T-helper 1 cell treated with Interleukin-12 subunit alpha and Interleukin-12 subunit beta and Interleukin-4 antibody, amounts not matched to agents 30 ng/mL and 1 ng/mL, for 36 hours (primary cell): ENCODE measurements at regions not wholly inside any gene's neighbourhood (a gene's known extent, or its start where the extent isn't known, plus 50 kb on each side); places are given as distances from the start of the nearest gene placed in this dataset.
"Not testable (repeated sequence)": the region's sequence is repeated elsewhere in the genome, so short reads cannot be mapped to it uniquely, and the experiment has no call there.

Experiments
- intact Hi-C: fragments of 100-400 bp; cut with micrococcal nuclease; formaldehyde crosslinking; loops from one replicate; pipeline ENCODE4 v1.15.1; 2024

DNA sequence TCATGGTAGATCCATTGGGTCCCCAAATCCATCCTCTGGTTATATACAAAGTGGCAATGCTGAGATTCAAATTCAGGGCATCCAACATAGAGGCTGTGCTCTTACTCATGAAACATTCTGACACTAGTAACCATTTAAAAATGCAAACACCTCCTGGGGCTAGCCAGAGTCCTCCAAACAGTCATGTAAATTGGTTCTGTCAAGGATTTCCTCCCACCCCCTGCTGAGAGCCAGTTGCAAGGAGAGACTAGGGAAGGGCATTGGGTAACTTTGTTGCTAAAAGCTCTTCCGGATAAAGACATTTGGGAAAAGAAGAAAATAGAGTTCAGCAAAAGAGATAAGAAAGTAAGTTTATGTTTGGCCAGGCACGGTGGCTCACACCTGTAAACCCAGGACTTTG lies 58.3 kb downstream of the ART5 start:
- intact Hi-C loops, result loop anchor here (5.0 kb wide), 1 partner anchor 224 kb away; the partner anchor contains the start of gene PGAP2

DNA sequence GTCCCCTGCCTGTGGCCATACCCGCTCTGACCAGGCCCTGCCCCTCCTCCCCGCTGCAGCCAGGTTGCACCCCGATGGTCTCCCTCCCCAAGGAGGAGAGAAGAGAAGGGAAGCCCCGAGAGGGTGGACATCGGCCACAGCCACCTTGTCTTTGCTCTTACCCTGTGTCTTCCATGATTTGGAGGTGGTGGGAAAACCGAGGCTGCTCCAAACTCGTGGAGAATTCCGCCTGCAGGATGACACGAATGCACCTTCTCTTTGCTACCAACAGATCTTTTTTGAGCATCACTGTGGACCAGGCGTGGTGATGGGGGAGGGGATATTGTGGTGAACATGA lies 60.4 kb downstream of the ART5 start:
- intact Hi-C loops, result loop anchor here (5.0 kb wide), 1 partner anchor 226 kb away; the partner anchor contains the start of gene PGAP2

- intact Hi-C loops, result loop anchor here (5.0 kb wide), 1 partner anchor 227 kb away; the partner anchor contains the start of gene PGAP2
These were observed 61.1 kb downstream of the ART5 start for GRCh38 chr11:3580487-3581388.

DNA sequence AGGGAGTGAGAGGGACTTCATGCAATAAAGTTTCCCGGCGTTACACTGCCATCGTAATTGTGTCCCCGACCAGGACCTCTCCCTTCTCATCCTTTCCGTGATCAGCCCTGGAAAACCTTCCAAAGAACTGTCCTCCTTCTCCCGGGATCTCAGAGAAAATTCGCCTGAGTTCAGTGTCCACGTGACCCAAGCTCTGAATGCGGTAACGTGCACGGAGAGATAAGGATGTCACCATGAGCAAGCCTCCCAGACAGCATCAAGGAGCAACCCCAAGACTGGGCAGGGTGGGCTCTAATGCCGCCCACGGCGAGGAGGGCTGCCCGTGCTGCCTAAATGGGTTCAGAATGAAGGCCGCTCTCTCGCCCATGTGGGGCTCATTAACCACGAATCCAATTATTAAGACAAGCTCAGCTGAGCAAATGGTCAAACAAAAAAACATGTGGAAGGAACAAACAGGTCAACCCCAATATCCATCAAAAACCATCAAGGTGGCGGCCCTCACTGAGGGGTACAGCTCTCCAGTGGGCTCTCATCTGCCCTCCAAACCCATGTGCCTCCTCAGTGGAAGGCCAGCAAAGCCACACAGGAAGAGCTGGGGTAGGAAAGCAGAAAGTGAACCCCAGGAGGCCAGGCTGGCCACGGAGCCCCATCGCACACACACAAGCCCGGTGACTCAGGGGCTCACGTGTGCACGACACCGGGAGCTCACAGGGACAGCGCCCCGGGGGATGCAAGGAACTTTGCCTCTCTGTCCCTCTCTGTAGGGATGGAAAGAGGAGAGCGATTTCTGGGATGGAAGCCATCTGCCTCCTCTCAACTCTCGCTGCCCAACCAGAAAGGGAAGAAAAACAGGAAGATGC lies 62.0 kb downstream of the ART5 start:
- intact Hi-C loops, result loop anchor here (5.0 kb wide), 1 partner anchor 227 kb away; the partner anchor contains the start of gene PGAP2

- intact Hi-C loops, result not testable (repeated sequence)
These were observed 65.7 kb downstream of the ART5 start for GRCh38 chr11:3576066-3576604.

- intact Hi-C loops, result not testable (repeated sequence)
These were observed 68.7 kb downstream of the ART5 start for GRCh38 chr11:3572976-3573647.

GRCh38 chr11:3571752-3572151 lies 70.0 kb downstream of the ART5 start:
- intact Hi-C loops, result not testable (repeated sequence)

GRCh38 chr11:3565838-3566237 lies 76.0 kb downstream of the ART5 start:
- intact Hi-C loops, result not testable (repeated sequence)

- intact Hi-C loops, result not testable (repeated sequence)
These were observed 77.4 kb downstream of the ART5 start for GRCh38 chr11:3564383-3564782.

- intact Hi-C loops, result not testable (repeated sequence)
These were observed 87.2 kb downstream of the ART5 start for GRCh38 chr11:3554621-3555020.

DNA sequence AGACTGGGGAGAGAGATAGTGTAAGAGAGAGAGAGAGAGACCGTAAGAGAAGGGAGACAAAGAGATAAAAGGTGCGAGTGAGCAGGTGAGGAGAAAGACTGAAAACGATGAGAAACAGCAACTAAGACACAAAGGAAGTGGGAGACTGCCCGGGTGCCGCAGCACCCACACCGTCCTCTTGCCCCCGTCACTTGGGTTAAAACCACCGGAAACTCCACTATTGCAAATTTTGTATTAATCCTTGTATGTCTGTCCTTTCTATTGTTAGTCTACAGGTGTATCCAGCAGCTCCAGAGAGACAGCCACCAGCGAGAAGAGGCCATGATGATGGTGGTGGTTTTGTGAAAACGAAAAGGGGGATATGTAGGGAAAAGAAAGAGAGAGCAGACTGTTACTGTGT lies 96.8 kb downstream of the ART5 start:
- intact Hi-C loops, result not testable (repeated sequence)

DNA sequence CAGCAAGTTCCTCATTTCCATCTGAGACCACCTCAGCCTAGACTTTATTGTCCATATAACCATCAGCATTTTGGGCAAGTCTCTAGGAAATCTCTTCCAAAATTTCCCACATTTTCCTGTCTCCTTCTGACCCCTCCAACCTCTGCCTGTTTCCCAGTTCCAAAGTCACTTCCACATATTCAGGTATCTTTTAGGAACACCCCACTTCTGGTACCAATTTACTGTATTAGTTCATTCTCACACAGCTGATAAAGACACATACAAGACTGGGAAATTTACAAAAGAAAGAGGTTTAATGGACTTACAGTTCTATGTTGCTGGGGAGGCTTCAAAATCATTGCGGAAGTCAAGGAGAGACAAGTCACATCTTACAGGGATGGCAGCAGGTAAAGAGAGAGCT lies 103.6 kb downstream of the ART5 start:
- intact Hi-C loops, result not testable (repeated sequence)

GRCh38 chr11:3537254-3537653 lies 104.5 kb downstream of the ART5 start:
- intact Hi-C loops, result not testable (repeated sequence)

GRCh38 chr11:3532958-3533357 lies 108.8 kb downstream of the ART5 start:
- intact Hi-C loops, result not testable (repeated sequence)

DNA sequence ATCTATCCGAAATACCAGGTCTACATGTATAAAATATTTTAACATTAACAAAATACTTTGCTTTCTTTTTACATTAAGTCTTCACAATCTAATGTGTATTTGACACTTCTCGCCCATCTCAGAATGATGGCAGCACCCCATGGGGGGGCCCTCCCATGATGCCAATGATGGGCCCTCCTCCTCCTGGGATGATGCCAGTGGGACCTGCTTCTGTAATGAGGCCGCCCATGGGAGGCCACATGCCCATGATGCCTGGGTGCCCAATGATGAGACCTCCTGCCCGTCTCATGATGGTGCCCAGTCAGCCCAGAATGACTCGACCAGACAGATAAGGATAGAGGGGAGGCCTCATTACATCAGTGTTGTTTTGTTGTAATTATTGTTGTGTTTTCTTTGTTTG lies 110.5 kb downstream of the ART5 start:
- intact Hi-C loops, result not testable (repeated sequence)

DNA sequence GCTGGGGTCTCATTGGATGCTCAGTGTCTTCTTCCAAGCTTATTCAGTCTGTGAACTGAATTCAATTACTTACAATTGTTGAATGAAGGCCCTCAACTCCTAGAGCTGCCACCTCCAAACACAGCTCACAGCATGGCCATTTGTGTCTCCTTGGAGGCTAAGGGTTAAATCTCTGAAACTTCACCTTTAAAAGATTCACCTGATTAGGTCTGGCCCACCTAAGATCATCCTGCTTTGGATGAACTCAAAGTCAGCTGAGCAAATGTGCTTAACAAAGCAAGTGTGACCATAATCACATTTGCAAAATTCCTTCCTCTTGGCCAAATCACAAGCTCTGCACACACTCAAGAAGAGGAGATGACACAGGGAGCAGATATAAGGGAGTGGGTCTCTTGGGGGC lies 118.2 kb downstream of the ART5 start:
- intact Hi-C loops, result not testable (repeated sequence)

DNA sequence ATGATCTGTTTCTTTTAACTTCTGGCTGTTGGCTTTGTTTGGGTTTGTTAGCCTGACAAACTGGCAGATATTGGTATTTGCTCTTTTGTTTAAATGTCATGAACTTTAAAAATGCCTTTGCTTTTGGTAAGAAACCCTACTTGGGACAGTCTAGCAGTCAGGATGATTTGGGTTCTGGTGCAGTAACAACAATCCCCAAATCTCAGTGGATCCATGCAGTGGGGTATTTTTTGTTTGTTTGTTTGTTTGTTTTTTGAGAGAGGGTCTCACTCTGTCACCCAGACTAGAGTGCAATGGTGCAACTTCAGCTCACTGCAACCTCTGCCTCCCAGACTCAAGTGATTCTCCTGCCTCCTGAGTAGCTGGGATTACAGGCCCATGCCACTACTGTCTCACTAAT lies 120.9 kb downstream of the ART5 start:
- intact Hi-C loops, result not testable (repeated sequence)

DNA sequence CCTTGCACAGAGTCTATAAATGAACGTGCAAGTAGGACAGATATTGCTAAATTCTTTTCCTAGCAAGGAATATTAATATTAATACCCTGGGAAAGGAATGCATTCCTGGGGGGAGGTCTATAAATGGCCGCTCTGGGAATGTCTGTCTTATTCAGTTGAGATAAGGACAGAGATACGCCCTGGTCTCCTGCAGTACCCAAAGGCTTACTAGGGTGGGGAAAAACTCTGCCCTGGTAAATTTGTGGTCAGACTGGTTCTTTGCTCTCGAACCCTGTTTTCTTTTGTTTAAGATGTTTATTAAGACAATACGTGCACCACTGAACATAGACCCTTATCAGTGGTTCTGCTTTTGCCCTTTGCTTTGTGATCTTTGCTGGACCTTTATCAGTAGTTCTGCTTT lies 122.0 kb downstream of the ART5 start:
- intact Hi-C loops, result not testable (repeated sequence)

DNA sequence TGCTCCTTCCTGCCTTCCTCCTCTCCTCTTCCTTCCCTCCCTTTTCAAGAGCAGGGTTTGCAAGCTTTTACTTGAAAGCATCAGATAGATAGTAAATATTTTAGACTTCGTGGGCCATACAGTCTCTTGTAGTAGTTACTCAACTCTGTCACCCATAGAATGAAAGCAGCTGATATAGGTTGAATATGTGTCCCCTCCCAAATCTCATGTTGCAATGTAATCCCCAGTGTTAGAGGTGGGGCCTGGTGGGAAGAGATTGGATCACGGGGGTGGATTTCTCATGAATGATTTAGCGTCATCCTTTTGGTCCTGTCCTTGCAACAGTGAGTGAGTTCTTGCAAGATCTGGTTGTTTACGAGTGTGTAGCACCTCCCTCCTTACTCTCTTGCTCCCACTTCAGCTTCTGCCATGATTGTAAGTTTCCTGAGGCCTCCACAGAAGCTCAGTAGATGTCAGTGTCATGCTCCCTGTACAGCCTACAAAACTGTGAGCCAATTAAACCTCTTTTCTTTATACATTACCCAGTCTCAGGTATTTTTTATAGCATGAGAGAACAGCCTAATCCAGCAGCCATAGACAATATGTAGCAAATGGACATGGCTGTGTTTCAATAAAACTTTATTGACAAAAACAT lies 124.7 kb downstream of the ART5 start:
- intact Hi-C loops, result not testable (repeated sequence)

DNA sequence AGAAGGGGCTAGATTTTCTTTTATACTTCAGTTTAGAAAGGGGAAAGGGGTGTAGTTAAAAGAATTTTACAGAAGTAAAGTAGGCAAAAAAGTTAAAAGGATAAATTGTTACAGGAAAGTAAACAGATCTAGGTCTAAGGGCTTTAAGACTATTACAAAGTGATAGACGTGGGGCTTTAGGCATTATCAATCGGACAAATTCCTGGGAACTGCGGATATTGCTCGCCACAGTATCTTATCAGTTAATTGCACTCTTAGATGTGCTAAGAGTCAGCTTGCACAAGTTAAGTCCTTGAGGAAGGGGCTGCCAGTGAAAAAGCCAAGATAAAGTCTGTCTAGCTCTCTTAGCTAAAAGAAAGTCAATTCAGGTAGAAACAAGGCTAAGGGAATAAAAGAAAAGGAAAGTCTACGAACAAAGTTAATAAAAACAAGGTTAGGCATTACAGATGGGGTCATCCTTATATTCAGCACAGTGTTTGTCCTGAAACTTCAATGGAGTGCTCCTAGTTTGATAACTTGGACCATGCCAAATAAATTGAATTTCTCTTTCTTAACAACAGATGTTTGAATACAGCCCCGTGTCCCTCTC lies 125.4 kb downstream of the ART5 start:
- intact Hi-C loops, result not testable (repeated sequence)
